Fibroblast of lung (primary cell): ENCODE measurements at regions not wholly inside any gene's neighbourhood (a gene's known extent, or its start where the extent isn't known, plus 50 kb on each side); places are given as distances from the start of the nearest gene placed in this dataset.

Experiments
- CTCF ChIP-seq, 2 donors: IDR thresholded peaks in 1 of 2; conservative IDR thresholded peaks in 1 of 2; 1 replicate in 1 of 2; 2 replicates in 1 of 2; pipeline ENCODE4 v1.5.1; 2011 to 2012; ENCODE audit warnings: low read length in 2 of 2, control low read depth in 1 of 2, inconsistent platforms in 1 of 2, low read depth in 1 of 2, mild to moderate bottlenecking in 1 of 2
- EZH2 ChIP-seq: IDR thresholded peaks from 2 replicates; pipeline ENCODE4 v1.5.1; 2012; ENCODE audit warnings: low read length, control low read depth, mild to moderate bottlenecking; ENCODE audit errors: missing control alignments

- TF ChIP-seq CTCF (conservative IDR thresholded peaks at IDR 0.05 in 1 of 2, IDR thresholded peaks at IDR 0.05 in 1 of 2; ENCODE audit: low read depth in 1 of 2, low read length in 2 of 2), result peak; percentile 69 to 72
- no peak for TF ChIP-seq EZH2
Measured at GRCh38 chr2:121095257-121096080, 189.5 kb downstream of the TFCP2L1 start.
